ENCODE measurements at regions not wholly inside any gene's neighbourhood (a gene's known extent, or its start where the extent isn't known, plus 50 kb on each side); places are given as distances from the start of the nearest gene placed in this dataset.

GRCh38 chr6:4466261-4466660, 309.9 kb upstream of the CDYL start:
- H3K4me2 ChIP-seq, result no peak overlapping the region
- no peak for ATAC-seq

More at GRCh38 chr6:4466261-4466660, 309.9 kb upstream of the CDYL start:
- Histone ChIP-seq H3K27me3 (ENCODE audit: insufficient read depth) (no peaks in the 10 kb centered on the region), H3K4me1 (ENCODE audit: insufficient read depth) (no peaks in the 10 kb centered on the region), H2AFZ (no peak overlapping the region), H4K20me1 (replicated peaks; ENCODE audit: insufficient read depth) (no peaks in the 10 kb centered on the region), H3K9me2 (ENCODE audit: insufficient read depth) (peaks cover 3% of the 10 kb centered on the region), H3K27ac (ENCODE audit: low read depth) (no peak overlapping the region), H3F3A (replicated peaks; ENCODE audit: low read depth) (no peaks in the 10 kb centered on the region), H3K36me3 (ENCODE audit: insufficient read depth) (0 out of 2 replicates have a peak, but pooled peaks cover 5% of the 10 kb centered on the region), H3K79me2 (replicated peaks; ENCODE audit: insufficient read depth) (no peaks in the 10 kb centered on the region), H3K4me3 (no peak overlapping the region)
- no peak overlapping the region for H3K27ac Mint-ChIP-seq
- H3K27me3 Mint-ChIP-seq (ENCODE audit: insufficient read depth, low read depth, poor library complexity), result no peaks in the 10 kb centered on the region
- TF ChIP-seq CREB1 (CRISPR knock-in tag; IDR thresholded peaks at IDR 0.05; ENCODE audit: low read depth) (no peak), ETS1 (IDR thresholded peaks at IDR 0.05) (no peak), ZNF114 (CRISPR knock-in tag; IDR thresholded peaks at IDR 0.05) (no peak)
- TF ChIP-seq, protein P1, sequence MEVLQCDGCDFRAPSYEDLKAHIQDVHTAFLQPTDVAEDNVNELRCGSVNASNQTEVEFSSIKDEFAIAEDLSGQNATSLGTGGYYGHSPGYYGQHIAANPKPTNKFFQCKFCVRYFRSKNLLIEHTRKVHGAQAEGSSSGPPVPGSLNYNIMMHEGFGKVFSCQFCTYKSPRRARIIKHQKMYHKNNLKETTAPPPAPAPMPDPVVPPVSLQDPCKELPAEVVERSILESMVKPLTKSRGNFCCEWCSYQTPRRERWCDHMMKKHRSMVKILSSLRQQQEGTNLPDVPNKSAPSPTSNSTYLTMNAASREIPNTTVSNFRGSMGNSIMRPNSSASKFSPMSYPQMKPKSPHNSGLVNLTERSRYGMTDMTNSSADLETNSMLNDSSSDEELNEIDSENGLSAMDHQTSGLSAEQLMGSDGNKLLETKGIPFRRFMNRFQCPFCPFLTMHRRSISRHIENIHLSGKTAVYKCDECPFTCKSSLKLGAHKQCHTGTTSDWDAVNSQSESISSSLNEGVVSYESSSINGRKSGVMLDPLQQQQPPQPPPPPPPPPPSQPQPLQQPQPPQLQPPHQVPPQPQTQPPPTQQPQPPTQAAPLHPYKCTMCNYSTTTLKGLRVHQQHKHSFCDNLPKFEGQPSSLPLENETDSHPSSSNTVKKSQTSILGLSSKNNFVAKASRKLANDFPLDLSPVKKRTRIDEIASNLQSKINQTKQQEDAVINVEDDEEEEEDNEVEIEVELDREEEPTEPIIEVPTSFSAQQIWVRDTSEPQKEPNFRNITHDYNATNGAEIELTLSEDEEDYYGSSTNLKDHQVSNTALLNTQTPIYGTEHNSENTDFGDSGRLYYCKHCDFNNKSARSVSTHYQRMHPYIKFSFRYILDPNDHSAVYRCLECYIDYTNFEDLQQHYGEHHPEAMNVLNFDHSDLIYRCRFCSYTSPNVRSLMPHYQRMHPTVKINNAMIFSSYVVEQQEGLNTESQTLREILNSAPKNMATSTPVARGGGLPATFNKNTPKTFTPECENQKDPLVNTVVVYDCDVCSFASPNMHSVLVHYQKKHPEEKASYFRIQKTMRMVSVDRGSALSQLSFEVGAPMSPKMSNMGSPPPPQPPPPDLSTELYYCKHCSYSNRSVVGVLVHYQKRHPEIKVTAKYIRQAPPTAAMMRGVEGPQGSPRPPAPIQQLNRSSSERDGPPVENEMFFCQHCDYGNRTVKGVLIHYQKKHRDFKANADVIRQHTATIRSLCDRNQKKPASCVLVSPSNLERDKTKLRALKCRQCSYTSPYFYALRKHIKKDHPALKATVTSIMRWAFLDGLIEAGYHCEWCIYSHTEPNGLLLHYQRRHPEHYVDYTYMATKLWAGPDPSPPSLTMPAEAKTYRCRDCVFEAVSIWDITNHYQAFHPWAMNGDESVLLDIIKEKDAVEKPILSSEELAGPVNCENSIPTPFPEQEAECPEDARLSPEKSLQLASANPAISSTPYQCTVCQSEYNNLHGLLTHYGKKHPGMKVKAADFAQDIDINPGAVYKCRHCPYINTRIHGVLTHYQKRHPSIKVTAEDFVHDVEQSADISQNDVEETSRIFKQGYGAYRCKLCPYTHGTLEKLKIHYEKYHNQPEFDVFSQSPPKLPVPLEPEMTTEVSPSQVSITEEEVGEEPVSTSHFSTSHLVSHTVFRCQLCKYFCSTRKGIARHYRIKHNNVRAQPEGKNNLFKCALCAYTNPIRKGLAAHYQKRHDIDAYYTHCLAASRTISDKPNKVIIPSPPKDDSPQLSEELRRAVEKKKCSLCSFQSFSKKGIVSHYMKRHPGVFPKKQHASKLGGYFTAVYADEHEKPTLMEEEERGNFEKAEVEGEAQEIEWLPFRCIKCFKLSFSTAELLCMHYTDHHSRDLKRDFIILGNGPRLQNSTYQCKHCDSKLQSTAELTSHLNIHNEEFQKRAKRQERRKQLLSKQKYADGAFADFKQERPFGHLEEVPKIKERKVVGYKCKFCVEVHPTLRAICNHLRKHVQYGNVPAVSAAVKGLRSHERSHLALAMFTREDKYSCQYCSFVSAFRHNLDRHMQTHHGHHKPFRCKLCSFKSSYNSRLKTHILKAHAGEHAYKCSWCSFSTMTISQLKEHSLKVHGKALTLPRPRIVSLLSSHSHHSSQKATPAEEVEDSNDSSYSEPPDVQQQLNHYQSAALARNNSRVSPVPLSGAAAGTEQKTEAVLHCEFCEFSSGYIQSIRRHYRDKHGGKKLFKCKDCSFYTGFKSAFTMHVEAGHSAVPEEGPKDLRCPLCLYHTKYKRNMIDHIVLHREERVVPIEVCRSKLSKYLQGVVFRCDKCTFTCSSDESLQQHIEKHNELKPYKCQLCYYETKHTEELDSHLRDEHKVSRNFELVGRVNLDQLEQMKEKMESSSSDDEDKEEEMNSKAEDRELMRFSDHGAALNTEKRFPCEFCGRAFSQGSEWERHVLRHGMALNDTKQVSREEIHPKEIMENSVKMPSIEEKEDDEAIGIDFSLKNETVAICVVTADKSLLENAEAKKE (CRISPR knock-in tag; IDR thresholded peaks at IDR 0.05), result no peak
- TF ChIP-seq, protein P2, sequence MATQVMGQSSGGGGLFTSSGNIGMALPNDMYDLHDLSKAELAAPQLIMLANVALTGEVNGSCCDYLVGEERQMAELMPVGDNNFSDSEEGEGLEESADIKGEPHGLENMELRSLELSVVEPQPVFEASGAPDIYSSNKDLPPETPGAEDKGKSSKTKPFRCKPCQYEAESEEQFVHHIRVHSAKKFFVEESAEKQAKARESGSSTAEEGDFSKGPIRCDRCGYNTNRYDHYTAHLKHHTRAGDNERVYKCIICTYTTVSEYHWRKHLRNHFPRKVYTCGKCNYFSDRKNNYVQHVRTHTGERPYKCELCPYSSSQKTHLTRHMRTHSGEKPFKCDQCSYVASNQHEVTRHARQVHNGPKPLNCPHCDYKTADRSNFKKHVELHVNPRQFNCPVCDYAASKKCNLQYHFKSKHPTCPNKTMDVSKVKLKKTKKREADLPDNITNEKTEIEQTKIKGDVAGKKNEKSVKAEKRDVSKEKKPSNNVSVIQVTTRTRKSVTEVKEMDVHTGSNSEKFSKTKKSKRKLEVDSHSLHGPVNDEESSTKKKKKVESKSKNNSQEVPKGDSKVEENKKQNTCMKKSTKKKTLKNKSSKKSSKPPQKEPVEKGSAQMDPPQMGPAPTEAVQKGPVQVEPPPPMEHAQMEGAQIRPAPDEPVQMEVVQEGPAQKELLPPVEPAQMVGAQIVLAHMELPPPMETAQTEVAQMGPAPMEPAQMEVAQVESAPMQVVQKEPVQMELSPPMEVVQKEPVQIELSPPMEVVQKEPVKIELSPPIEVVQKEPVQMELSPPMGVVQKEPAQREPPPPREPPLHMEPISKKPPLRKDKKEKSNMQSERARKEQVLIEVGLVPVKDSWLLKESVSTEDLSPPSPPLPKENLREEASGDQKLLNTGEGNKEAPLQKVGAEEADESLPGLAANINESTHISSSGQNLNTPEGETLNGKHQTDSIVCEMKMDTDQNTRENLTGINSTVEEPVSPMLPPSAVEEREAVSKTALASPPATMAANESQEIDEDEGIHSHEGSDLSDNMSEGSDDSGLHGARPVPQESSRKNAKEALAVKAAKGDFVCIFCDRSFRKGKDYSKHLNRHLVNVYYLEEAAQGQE (IDR thresholded peaks at IDR 0.05; ENCODE audit: unreplicated experiment), result no peak
- no peak for DNase-seq (ENCODE audit: low spot score)
- H3K4me3 Mint-ChIP-seq, result no peak overlapping the region
- peaks cover 10% of the 10 kb centered on the region for H3K4me1 Mint-ChIP-seq
- H3K36me3 Mint-ChIP-seq (ENCODE audit: low read depth), result peaks cover 12% of the 10 kb centered on the region
- peaks cover 13% of the 10 kb centered on the region for H3K9me3 Mint-ChIP-seq

All from GM23338 (cell line).